GM18858 (cell line): ENCODE measurements at regions not wholly inside any gene's neighbourhood (a gene's known extent, or its start where the extent isn't known, plus 50 kb on each side); places are given as distances from the start of the nearest gene placed in this dataset.
"Not testable (repeated sequence)": the region's sequence is repeated elsewhere in the genome, so short reads cannot be mapped to it uniquely, and the experiment has no call there.

ENCODE experiments used
- ATAC-seq: cut with Tn5 transposase; IDR thresholded peaks from one replicate; pipeline ENCODE4 v1.9.1; 2021; ENCODE audit not compliant: unreplicated experiment

GRCh38 chr14:105690671-105691070, 164.3 kb downstream of the TMEM121 start:
- ATAC-seq: no peak

- ATAC-seq: not testable (repeated sequence)
These were observed 165.1 kb downstream of the TMEM121 start for GRCh38 chr14:105691321-105692109.

GRCh38 chr14:105692110-105692685, 165.8 kb downstream of the TMEM121 start:
- not testable (repeated sequence) for ATAC-seq

- ATAC-seq: no peak
These were observed 168.6 kb downstream of the TMEM121 start for GRCh38 chr14:105694961-105695360.

GRCh38 chr14:105696388-105696787, 170.0 kb downstream of the TMEM121 start:
- peak; percentile 36 for ATAC-seq

GRCh38 chr14:105697414-105697813, 171.0 kb downstream of the TMEM121 start:
- ATAC-seq: not testable (repeated sequence)

- ATAC-seq: not testable (repeated sequence)
These were observed 171.6 kb downstream of the TMEM121 start for GRCh38 chr14:105697955-105698354.

- ATAC-seq: not testable (repeated sequence)
These were observed 172.7 kb downstream of the TMEM121 start for GRCh38 chr14:105698940-105699556.

GRCh38 chr14:105699706-105700105, 173.3 kb downstream of the TMEM121 start:
- not testable (repeated sequence) for ATAC-seq

GRCh38 chr14:105700146-105700545, 173.8 kb downstream of the TMEM121 start:
- not testable (repeated sequence) for ATAC-seq

- ATAC-seq: no peak
These were observed 174.4 kb downstream of the TMEM121 start for GRCh38 chr14:105700622-105701288.

- no peak for ATAC-seq
These were observed 175.3 kb downstream of the TMEM121 start for GRCh38 chr14:105701456-105702274.

- no peak for ATAC-seq
These were observed 176.0 kb downstream of the TMEM121 start for GRCh38 chr14:105702275-105702817.

GRCh38 chr14:105703044-105703665, 176.8 kb downstream of the TMEM121 start:
- ATAC-seq: not testable (repeated sequence)

- not testable (repeated sequence) for ATAC-seq
These were observed 177.7 kb downstream of the TMEM121 start for GRCh38 chr14:105704091-105704490.

GRCh38 chr14:105704492-105704891, 178.1 kb downstream of the TMEM121 start:
- not testable (repeated sequence) for ATAC-seq

GRCh38 chr14:105705512-105705861, 179.1 kb downstream of the TMEM121 start:
- ATAC-seq: not testable (repeated sequence)

GRCh38 chr14:105705862-105706700, 179.7 kb downstream of the TMEM121 start:
- not testable (repeated sequence) for ATAC-seq

- ATAC-seq: not testable (repeated sequence)
These were observed 180.3 kb downstream of the TMEM121 start for GRCh38 chr14:105706701-105707019.
